Panc1 (cell line): ENCODE measurements at regions not wholly inside any gene's neighbourhood (a gene's known extent, or its start where the extent isn't known, plus 50 kb on each side); places are given as distances from the start of the nearest gene placed in this dataset.

Experiments
- ATAC-seq: fragments of 200-7000 bp; cut with Tn5 transposase; 2 replicates; pipeline ENCODE4 v1.9.1; 2020; ENCODE audit warnings: mild to moderate bottlenecking, moderate library complexity
- BruUV-seq: library from RNA; stranded (reverse); fragments of 400-500 nt; replicated peaks from 2 replicates; lab custom pipeline; 2021; lab: Mats Ljungman, UMichigan
- CTCF ChIA-PET: fragments of 300-600 bp; sonication (Branson Sonifier 250); formaldehyde crosslinking; loops from one replicate; lab custom pipeline; 2022; ENCODE audit warnings: antibody characterized with exemption; lab: Charles Lee
- POLR2A ChIA-PET: fragments of 300-600 bp; sonication (Branson Sonifier 250); formaldehyde crosslinking; loops from one replicate; lab custom pipeline; 2022; ENCODE audit warnings: antibody characterized with exemption; lab: Charles Lee
- DNase-seq: peaks from one replicate; pipeline ENCODE4 v3.0.0-alpha.2; 2010; ENCODE audit warnings: low read depth, low spot score
- H3K27ac ChIP-seq: 2 replicates; pipeline ENCODE4 v1.5.1; 2011; ENCODE audit warnings: mild to moderate bottlenecking, low read length, inconsistent platforms
- H3K27me3 ChIP-seq: fragments of 200-500 bp; sonication (Bioruptor generic); 2 replicates; pipeline ENCODE4 v1.6.0; 2014; ENCODE audit warnings: low read length, inconsistent platforms; ENCODE audit not compliant: control insufficient read depth, insufficient read depth
- H3K36me3 ChIP-seq: fragments of 200-500 bp; sonication (Bioruptor generic); 2 replicates; pipeline ENCODE4 v1.5.1; 2014; ENCODE audit warnings: inconsistent platforms, mild to moderate bottlenecking, low read length, moderate library complexity; ENCODE audit not compliant: control insufficient read depth, insufficient read depth
- H3K4me1 ChIP-seq: 2 replicates; pipeline ENCODE4 v1.5.1; 2011; ENCODE audit warnings: inconsistent platforms, mild to moderate bottlenecking, low read length, moderate library complexity; ENCODE audit not compliant: control insufficient read depth, insufficient read depth
- H3K4me3 ChIP-seq, 2 experiments: 2 replicates each; pipeline ENCODE4 v1.5.1; 2011 to 2012; ENCODE audit warnings: low read depth in 2 of 2, low read length in 2 of 2, mild to moderate bottlenecking in 2 of 2, inconsistent platforms in 1 of 2, moderate library complexity in 1 of 2
- H3K9me3 ChIP-seq: fragments of 200-500 bp; sonication (Bioruptor generic); 2 replicates; pipeline ENCODE4 v1.5.1; 2014; ENCODE audit warnings: low read depth, mild to moderate bottlenecking, inconsistent platforms, low read length, moderate library complexity; ENCODE audit not compliant: control insufficient read depth, insufficient read depth
- CTCF ChIP-seq: fragments of 450-650 bp; IDR thresholded peaks from 2 replicates; pipeline ENCODE4 v1.5.1; 2017; ENCODE audit warnings: mild to moderate bottlenecking
- POLR2AphosphoS5 ChIP-seq: IDR thresholded peaks from 2 replicates; pipeline ENCODE4 v1.6.1; 2012; ENCODE audit warnings: mild to moderate bottlenecking, low read depth, low read length, moderate library complexity
- REST ChIP-seq, 2 experiments: IDR thresholded peaks; 2 replicates each; pipeline ENCODE4 v1.6.1; 2011 to 2012; ENCODE audit warnings: low read depth in 2 of 2, control low read depth in 1 of 2, low read length in 1 of 2, mild to moderate bottlenecking in 1 of 2, moderate library complexity in 1 of 2; ENCODE audit not compliant: insufficient read depth in 1 of 2
- SIN3A ChIP-seq: IDR thresholded peaks from 2 replicates; pipeline ENCODE4 v1.6.1; 2012; ENCODE audit warnings: low read depth, mild to moderate bottlenecking, low read length, moderate library complexity, borderline replicate concordance; ENCODE audit not compliant: insufficient read depth
- TCF7L2 ChIP-seq: IDR thresholded peaks from 2 replicates; pipeline ENCODE4 v1.6.1; 2011; ENCODE audit warnings: mild to moderate bottlenecking, low read depth, low read length, inconsistent platforms
- in situ Hi-C: cut with HindIII; loops from 2 replicates; pipeline ENCODE4 v1.10.0; 2016; ENCODE audit warnings: low sequenced_read_pairs, low pct_unique_long_range_greater_than_20kb
- intact Hi-C: fragments of 100-400 bp; cut with micrococcal nuclease; formaldehyde crosslinking; loops from one replicate; pipeline ENCODE4 v1.10.0; 2022; ENCODE audit not compliant: unreplicated experiment

- H3K4me1 ChIP-seq = no peaks in the 10 kb centered on the region
- TF ChIP-seq CTCF = no peak
- no peak for TF ChIP-seq TCF7L2
- no peak for TF ChIP-seq REST (IDR thresholded peaks at IDR 0.05; ENCODE audit: insufficient read depth in 1 of 2, low read depth in 2 of 2, low read length in 1 of 2)
- TF ChIP-seq SIN3A = no peak
- no peak overlapping the region for H3K27ac ChIP-seq
- in situ Hi-C loops (no loop called here), intact Hi-C loops (no loop called here)
- DNase-seq = no peak
- ChIA-PET CTCF (no interaction called here), POLR2A (no interaction called here)
- no peak for ATAC-seq
- no peaks in the 10 kb centered on the region for H3K9me3 ChIP-seq
- no TSS peak for BruUV-seq
- no peak overlapping the region for H3K4me3 ChIP-seq
- no peaks in the 10 kb centered on the region for H3K36me3 ChIP-seq
- H3K27me3 ChIP-seq = peaks cover 33% of the 10 kb centered on the region
Observed at GRCh38 chr1:86224651-86225310, 68.2 kb upstream of the COL24A1 start.

GRCh38 chr1:86218859-86219258 lies 62.3 kb upstream of the COL24A1 start:
- H3K36me3 ChIP-seq = no peaks in the 10 kb centered on the region
- in situ Hi-C loops (no loop called here), intact Hi-C loops (no loop called here)
- DNase-seq (no peak), ATAC-seq (no peak)
- H3K9me3 ChIP-seq = no peaks in the 10 kb centered on the region
- peaks cover 11% of the 10 kb centered on the region for H3K27me3 ChIP-seq
- H3K4me3 ChIP-seq = no peak overlapping the region
- BruUV-seq = no TSS peak
- CTCF ChIA-PET = no interaction called here
- no peak overlapping the region for H3K27ac ChIP-seq
- no peaks in the 10 kb centered on the region for H3K4me1 ChIP-seq
- TF ChIP-seq CTCF = no peak
- TF ChIP-seq SIN3A = no peak
- TF ChIP-seq POLR2AphosphoS5 = no peak
- no peak for TF ChIP-seq REST (IDR thresholded peaks at IDR 0.05; ENCODE audit: insufficient read depth in 1 of 2, low read depth in 2 of 2, low read length in 1 of 2)
- TF ChIP-seq TCF7L2 = no peak
- POLR2A ChIA-PET = no interaction called here
